ENCODE measurements at regions not wholly inside any gene's neighbourhood (a gene's known extent, or its start where the extent isn't known, plus 50 kb on each side); places are given as distances from the start of the nearest gene placed in this dataset.

GRCh38 chr20:50323209-50323608 is 132.6 kb downstream of the CEBPB start:
- TF ChIP-seq CTCF (IDR thresholded peaks at IDR 0.05) (no peak), POLR2A (IDR thresholded peaks at IDR 0.05) (no peak)

All from adrenal gland (tissue), 5 donors.